HEK293 (cell line): ENCODE measurements at regions not wholly inside any gene's neighbourhood (a gene's known extent, or its start where the extent isn't known, plus 50 kb on each side); places are given as distances from the start of the nearest gene placed in this dataset.

Experiments used
- CTCF ChIA-PET: fragments of 350-600 bp; formaldehyde crosslinking; extraction: SDS; loops from one replicate; lab custom pipeline; 2021; ENCODE audit warnings: antibody characterized with exemption; lab: Yijun Ruan, JAX
- POLR2A ChIA-PET: fragments of 300-600 bp; formaldehyde crosslinking; extraction: SDS; loops from one replicate; lab custom pipeline; 2020; ENCODE audit warnings: antibody characterized with exemption, inconsistent platforms; lab: Yijun Ruan, JAX
- H3K27ac ChIP-seq: fragments of 200-500 bp; sonication (Bioruptor generic); 2 replicates; pipeline ENCODE4 v1.5.1; 2014; ENCODE audit warnings: low read depth, low read length, control low read depth, inconsistent platforms; ENCODE audit errors: extremely low read depth
- H3K36me3 ChIP-seq, 2 experiments: fragments of 200-500 bp in 1 of 2; sonication (Bioruptor generic) in 1 of 2; 1 replicate in 1 of 2; 2 replicates in 1 of 2; pipeline ENCODE4 v1.5.1; 2014 to 2017; ENCODE audit warnings: inconsistent platforms in 2 of 2, low read length in 2 of 2; ENCODE audit not compliant: control insufficient read depth in 2 of 2, insufficient read depth in 1 of 2
- H3K4me1 ChIP-seq: fragments of 200-500 bp; sonication (Bioruptor generic); 2 replicates; pipeline ENCODE4 v1.5.1; 2014; ENCODE audit warnings: mild to moderate bottlenecking, low read length, inconsistent platforms; ENCODE audit not compliant: control insufficient read depth, insufficient read depth
- H3K4me3 ChIP-seq: 2 replicates; pipeline ENCODE4 v1.5.1; 2011; ENCODE audit warnings: low read depth, mild to moderate bottlenecking, control low read depth, low read length, moderate library complexity
- H3K9me3 ChIP-seq: fragments of 200-500 bp; sonication (Bioruptor generic); 2 replicates; pipeline ENCODE4 v1.5.1; 2014; ENCODE audit warnings: low read depth, low read length, inconsistent platforms; ENCODE audit not compliant: control insufficient read depth, insufficient read depth
- KLF7 ChIP-seq: fragments of 450-650 bp; formaldehyde crosslinking; IDR thresholded peaks from 2 replicates; pipeline ENCODE4 v1.5.1; 2016; ENCODE audit warnings: missing biosample characterization, missing genetic modification characterization, borderline replicate concordance
- KLF8 ChIP-seq: fragments of 450-650 bp; formaldehyde crosslinking; IDR thresholded peaks from 2 replicates; pipeline ENCODE4 v1.5.1; 2016; ENCODE audit warnings: missing biosample characterization, missing genetic modification characterization
- PRDM6 ChIP-seq: fragments of 450-650 bp; formaldehyde crosslinking; IDR thresholded peaks from 2 replicates; pipeline ENCODE4 v1.5.1; 2017; ENCODE audit warnings: missing biosample characterization, missing genetic modification characterization
- TRIM28 ChIP-seq: IDR thresholded peaks from 2 replicates; pipeline ENCODE4 v1.6.1; 2011; ENCODE audit warnings: low read length, control low read depth, borderline replicate concordance
- WT1 ChIP-seq: fragments of 450-650 bp; formaldehyde crosslinking; IDR thresholded peaks from 2 replicates; pipeline ENCODE4 v1.5.1; 2016; ENCODE audit warnings: missing biosample characterization, missing genetic modification characterization
- ZBTB7A ChIP-seq: fragments of 450-650 bp; formaldehyde crosslinking; IDR thresholded peaks from 2 replicates; pipeline ENCODE4 v1.5.1; 2016; ENCODE audit warnings: low read depth, missing biosample characterization, missing genetic modification characterization
- ZBTB8A ChIP-seq: fragments of 450-650 bp; formaldehyde crosslinking; IDR thresholded peaks from 2 replicates; pipeline ENCODE4 v1.5.1; 2016; ENCODE audit warnings: missing biosample characterization, missing genetic modification characterization
- ZFP37 ChIP-seq: fragments of 450-650 bp; formaldehyde crosslinking; IDR thresholded peaks from 2 replicates; pipeline ENCODE4 v1.5.1; 2016; ENCODE audit warnings: missing biosample characterization, missing genetic modification characterization
- ZIC2 ChIP-seq: fragments of 450-650 bp; formaldehyde crosslinking; IDR thresholded peaks from 2 replicates; pipeline ENCODE4 v1.5.1; 2016; ENCODE audit warnings: missing biosample characterization, missing genetic modification characterization
- ZNF114 ChIP-seq: fragments of 450-650 bp; formaldehyde crosslinking; IDR thresholded peaks from 2 replicates; pipeline ENCODE4 v1.5.0; 2017; ENCODE audit warnings: missing biosample characterization, missing genetic modification characterization
- ZNF202 ChIP-seq: fragments of 450-650 bp; formaldehyde crosslinking; IDR thresholded peaks from 2 replicates; pipeline ENCODE4 v1.5.1; 2016; ENCODE audit warnings: missing biosample characterization, missing genetic modification characterization, borderline replicate concordance
- ZNF223 ChIP-seq: fragments of 450-650 bp; formaldehyde crosslinking; IDR thresholded peaks from 2 replicates; pipeline ENCODE4 v1.5.1; 2016; ENCODE audit warnings: missing biosample characterization, missing genetic modification characterization
- ZNF274 ChIP-seq, 2 experiments: fragments of 200-500 bp in 1 of 2; fragments of 450-650 bp in 1 of 2; sonication (Bioruptor generic) in 1 of 2; formaldehyde crosslinking in 1 of 2; IDR thresholded peaks; 2 replicates each; pipeline versions ENCODE4 v1.5.1 to v1.6.1; 2014 to 2016; ENCODE audit warnings: borderline replicate concordance in 1 of 2, inconsistent platforms in 1 of 2, low read length in 1 of 2, missing biosample characterization in 1 of 2, missing genetic modification characterization in 1 of 2
- ZNF292 ChIP-seq: fragments of 450-650 bp; formaldehyde crosslinking; IDR thresholded peaks from 2 replicates; pipeline ENCODE4 v1.5.1; 2016; ENCODE audit warnings: low read depth, missing biosample characterization, missing genetic modification characterization, borderline replicate concordance
- ZNF366 ChIP-seq: fragments of 450-650 bp; formaldehyde crosslinking; conservative IDR thresholded peaks from 2 replicates; pipeline ENCODE4 v1.5.1; 2016; ENCODE audit warnings: missing biosample characterization, missing genetic modification characterization
- ZNF48 ChIP-seq: fragments of 450-650 bp; formaldehyde crosslinking; IDR thresholded peaks from 2 replicates; pipeline ENCODE4 v1.5.1; 2016; ENCODE audit warnings: missing biosample characterization, missing genetic modification characterization
- ZNF488 ChIP-seq: fragments of 450-650 bp; formaldehyde crosslinking; IDR thresholded peaks from 2 replicates; pipeline ENCODE4 v1.5.1; 2016; ENCODE audit warnings: missing biosample characterization, missing genetic modification characterization
- ZNF548 ChIP-seq: fragments of 450-650 bp; formaldehyde crosslinking; IDR thresholded peaks from 2 replicates; pipeline ENCODE4 v1.5.1; 2016; ENCODE audit warnings: missing biosample characterization, missing genetic modification characterization
- ZNF610 ChIP-seq: fragments of 450-650 bp; formaldehyde crosslinking; IDR thresholded peaks from 2 replicates; pipeline ENCODE4 v1.5.1; 2016; ENCODE audit warnings: missing biosample characterization, missing genetic modification characterization, borderline replicate concordance
- ZNF623 ChIP-seq: fragments of 450-650 bp; formaldehyde crosslinking; IDR thresholded peaks from 2 replicates; pipeline ENCODE4 v1.5.1; 2016; ENCODE audit warnings: missing biosample characterization, missing genetic modification characterization
- ZNF645 ChIP-seq: fragments of 450-650 bp; formaldehyde crosslinking; IDR thresholded peaks from 2 replicates; pipeline ENCODE4; 2016; ENCODE audit warnings: missing biosample characterization, missing genetic modification characterization
- ZNF776 ChIP-seq: fragments of 450-650 bp; formaldehyde crosslinking; IDR thresholded peaks from 2 replicates; pipeline ENCODE4 v1.5.0; 2017; ENCODE audit warnings: missing biosample characterization, missing genetic modification characterization, borderline replicate concordance
- ZNF785 ChIP-seq: fragments of 450-650 bp; formaldehyde crosslinking; IDR thresholded peaks from 2 replicates; pipeline ENCODE4 v1.5.1; 2016; ENCODE audit warnings: missing biosample characterization, missing genetic modification characterization
- TF ChIP-seq, protein P1 (sequence below): fragments of 450-650 bp; formaldehyde crosslinking; IDR thresholded peaks from 2 replicates; pipeline ENCODE4 v1.5.1; 2016; ENCODE audit warnings: missing biosample characterization, missing genetic modification characterization, borderline replicate concordance
- TF ChIP-seq, protein P2 (sequence below): fragments of 450-650 bp; formaldehyde crosslinking; IDR thresholded peaks from 2 replicates; pipeline ENCODE4 v1.5.0; 2017; ENCODE audit warnings: missing biosample characterization, missing genetic modification characterization, borderline replicate concordance
- TF ChIP-seq, protein P3 (sequence below): fragments of 450-650 bp; formaldehyde crosslinking; IDR thresholded peaks from 2 replicates; pipeline ENCODE4 v1.5.1; 2016; ENCODE audit warnings: missing biosample characterization, missing genetic modification characterization

DNA sequence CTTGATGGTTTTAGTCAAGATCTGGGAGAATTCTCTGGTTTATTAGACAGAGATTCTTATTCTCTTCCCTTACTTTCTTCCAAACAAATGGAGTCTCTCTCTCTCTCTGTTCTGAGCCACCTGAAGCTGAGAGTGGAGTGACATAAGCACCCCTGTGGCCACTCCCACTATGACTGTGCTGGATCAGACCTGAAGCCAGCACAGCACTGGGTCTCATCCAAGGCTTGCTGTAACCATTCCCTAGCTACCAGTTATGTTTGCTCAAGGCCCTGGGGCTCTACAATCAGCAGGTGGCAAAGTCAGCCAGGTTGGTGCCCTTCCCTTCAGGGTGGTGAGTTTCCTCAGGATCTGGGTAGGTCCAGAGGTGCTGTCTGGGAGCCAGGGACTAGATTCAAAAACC is 568.5 kb downstream of the AACS start:
- Histone ChIP-seq H3K27ac (no peak overlapping the region), H3K9me3 (no peaks in the 10 kb centered on the region), H3K4me3 (no peak overlapping the region), H3K36me3 (no peaks in the 10 kb centered on the region), H3K4me1 (no peaks in the 10 kb centered on the region)
- ChIA-PET CTCF (no interaction called here), POLR2A (no interaction called here)
- no peak for TF ChIP-seq ZNF223
- TF ChIP-seq KLF7 (tag by site-specific recombination) = no peak
- TF ChIP-seq ZNF114 (tag by site-specific recombination) = no peak
- TF ChIP-seq, protein P1, sequence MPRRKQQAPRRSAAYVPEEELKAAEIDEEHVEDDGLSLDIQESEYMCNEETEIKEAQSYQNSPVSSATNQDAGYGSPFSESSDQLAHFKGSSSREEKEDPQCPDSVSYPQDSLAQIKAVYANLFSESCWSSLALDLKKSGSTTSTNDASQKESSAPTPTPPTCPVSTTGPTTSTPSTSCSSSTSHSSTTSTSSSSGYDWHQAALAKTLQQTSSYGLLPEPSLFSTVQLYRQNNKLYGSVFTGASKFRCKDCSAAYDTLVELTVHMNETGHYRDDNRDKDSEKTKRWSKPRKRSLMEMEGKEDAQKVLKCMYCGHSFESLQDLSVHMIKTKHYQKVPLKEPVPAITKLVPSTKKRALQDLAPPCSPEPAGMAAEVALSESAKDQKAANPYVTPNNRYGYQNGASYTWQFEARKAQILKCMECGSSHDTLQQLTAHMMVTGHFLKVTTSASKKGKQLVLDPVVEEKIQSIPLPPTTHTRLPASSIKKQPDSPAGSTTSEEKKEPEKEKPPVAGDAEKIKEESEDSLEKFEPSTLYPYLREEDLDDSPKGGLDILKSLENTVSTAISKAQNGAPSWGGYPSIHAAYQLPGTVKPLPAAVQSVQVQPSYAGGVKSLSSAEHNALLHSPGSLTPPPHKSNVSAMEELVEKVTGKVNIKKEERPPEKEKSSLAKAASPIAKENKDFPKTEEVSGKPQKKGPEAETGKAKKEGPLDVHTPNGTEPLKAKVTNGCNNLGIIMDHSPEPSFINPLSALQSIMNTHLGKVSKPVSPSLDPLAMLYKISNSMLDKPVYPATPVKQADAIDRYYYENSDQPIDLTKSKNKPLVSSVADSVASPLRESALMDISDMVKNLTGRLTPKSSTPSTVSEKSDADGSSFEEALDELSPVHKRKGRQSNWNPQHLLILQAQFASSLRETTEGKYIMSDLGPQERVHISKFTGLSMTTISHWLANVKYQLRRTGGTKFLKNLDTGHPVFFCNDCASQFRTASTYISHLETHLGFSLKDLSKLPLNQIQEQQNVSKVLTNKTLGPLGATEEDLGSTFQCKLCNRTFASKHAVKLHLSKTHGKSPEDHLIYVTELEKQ = no peak
- no peak for TF ChIP-seq ZNF366 (tag by site-specific recombination)
- TF ChIP-seq ZNF623 (tag by site-specific recombination) = no peak
- TF ChIP-seq ZNF202 (tag by site-specific recombination) = no peak
- TF ChIP-seq ZFP37 (tag by site-specific recombination) = no peak
- TF ChIP-seq, protein P2, sequence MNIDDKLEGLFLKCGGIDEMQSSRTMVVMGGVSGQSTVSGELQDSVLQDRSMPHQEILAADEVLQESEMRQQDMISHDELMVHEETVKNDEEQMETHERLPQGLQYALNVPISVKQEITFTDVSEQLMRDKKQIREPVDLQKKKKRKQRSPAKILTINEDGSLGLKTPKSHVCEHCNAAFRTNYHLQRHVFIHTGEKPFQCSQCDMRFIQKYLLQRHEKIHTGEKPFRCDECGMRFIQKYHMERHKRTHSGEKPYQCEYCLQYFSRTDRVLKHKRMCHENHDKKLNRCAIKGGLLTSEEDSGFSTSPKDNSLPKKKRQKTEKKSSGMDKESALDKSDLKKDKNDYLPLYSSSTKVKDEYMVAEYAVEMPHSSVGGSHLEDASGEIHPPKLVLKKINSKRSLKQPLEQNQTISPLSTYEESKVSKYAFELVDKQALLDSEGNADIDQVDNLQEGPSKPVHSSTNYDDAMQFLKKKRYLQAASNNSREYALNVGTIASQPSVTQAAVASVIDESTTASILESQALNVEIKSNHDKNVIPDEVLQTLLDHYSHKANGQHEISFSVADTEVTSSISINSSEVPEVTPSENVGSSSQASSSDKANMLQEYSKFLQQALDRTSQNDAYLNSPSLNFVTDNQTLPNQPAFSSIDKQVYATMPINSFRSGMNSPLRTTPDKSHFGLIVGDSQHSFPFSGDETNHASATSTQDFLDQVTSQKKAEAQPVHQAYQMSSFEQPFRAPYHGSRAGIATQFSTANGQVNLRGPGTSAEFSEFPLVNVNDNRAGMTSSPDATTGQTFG (tag by site-specific recombination) = no peak
- TF ChIP-seq ZNF645 (tag by site-specific recombination) = no peak
- TF ChIP-seq ZNF488 (tag by site-specific recombination) = no peak
- no peak for TF ChIP-seq ZIC2
- TF ChIP-seq ZBTB7A (tag by site-specific recombination) = no peak
- no peak for TF ChIP-seq TRIM28
- no peak for TF ChIP-seq ZNF292
- no peak for TF ChIP-seq ZNF274 (IDR thresholded peaks at IDR 0.05; ENCODE audit: low read length)
- TF ChIP-seq ZNF274 (tag by site-specific recombination; IDR thresholded peaks at IDR 0.05; ENCODE audit: borderline replicate concordance) = no peak
- no peak for TF ChIP-seq ZNF785
- no peak for TF ChIP-seq WT1 (tag by site-specific recombination)

- Histone ChIP-seq H3K36me3 (no peaks in the 10 kb centered on the region), H3K4me3 (no peak overlapping the region), H3K27ac (no peak overlapping the region), H3K9me3 (no peaks in the 10 kb centered on the region), H3K4me1 (no peaks in the 10 kb centered on the region)
- ChIA-PET CTCF (no interaction called here), POLR2A (no interaction called here)
- no peak for TF ChIP-seq ZBTB8A (tag by site-specific recombination)
- TF ChIP-seq ZNF48 (tag by site-specific recombination) = no peak
- no peak for TF ChIP-seq ZNF610 (tag by site-specific recombination)
- TF ChIP-seq, protein P3, sequence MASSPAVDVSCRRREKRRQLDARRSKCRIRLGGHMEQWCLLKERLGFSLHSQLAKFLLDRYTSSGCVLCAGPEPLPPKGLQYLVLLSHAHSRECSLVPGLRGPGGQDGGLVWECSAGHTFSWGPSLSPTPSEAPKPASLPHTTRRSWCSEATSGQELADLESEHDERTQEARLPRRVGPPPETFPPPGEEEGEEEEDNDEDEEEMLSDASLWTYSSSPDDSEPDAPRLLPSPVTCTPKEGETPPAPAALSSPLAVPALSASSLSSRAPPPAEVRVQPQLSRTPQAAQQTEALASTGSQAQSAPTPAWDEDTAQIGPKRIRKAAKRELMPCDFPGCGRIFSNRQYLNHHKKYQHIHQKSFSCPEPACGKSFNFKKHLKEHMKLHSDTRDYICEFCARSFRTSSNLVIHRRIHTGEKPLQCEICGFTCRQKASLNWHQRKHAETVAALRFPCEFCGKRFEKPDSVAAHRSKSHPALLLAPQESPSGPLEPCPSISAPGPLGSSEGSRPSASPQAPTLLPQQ (tag by site-specific recombination) = no peak
- no peak for TF ChIP-seq KLF8 (tag by site-specific recombination)
- TF ChIP-seq ZNF548 = no peak
- no peak for TF ChIP-seq PRDM6 (tag by site-specific recombination)
- no peak for TF ChIP-seq ZNF776 (tag by site-specific recombination)
Observed at GRCh38 chr12:125634813-125635212, 569.6 kb downstream of the AACS start.
